GM12873 (cell line): ENCODE measurements at regions not wholly inside any gene's neighbourhood (a gene's known extent, or its start where the extent isn't known, plus 50 kb on each side); places are given as distances from the start of the nearest gene placed in this dataset.

ENCODE experiments used
- CTCF ChIP-seq: IDR thresholded peaks from 2 replicates; pipeline ENCODE4 v1.5.1; 2012; ENCODE audit warnings: low read depth, mild to moderate bottlenecking, moderate library complexity, low read length, control low read depth; ENCODE audit not compliant: insufficient read depth; ENCODE audit errors: missing control alignments

GRCh38 chr10:36236341-36236740 lies 594.2 kb upstream of the FZD8 start:
- no peak for TF ChIP-seq CTCF

GRCh38 chr10:36232935-36233334 lies 590.8 kb upstream of the FZD8 start:
- no peak for TF ChIP-seq CTCF

GRCh38 chr10:36224431-36224985 lies 582.4 kb upstream of the FZD8 start:
- no peak for TF ChIP-seq CTCF

- TF ChIP-seq CTCF, result no peak
Observed at GRCh38 chr10:36221101-36221500, 579.0 kb upstream of the FZD8 start.

GRCh38 chr10:36220151-36220550 lies 578.1 kb upstream of the FZD8 start:
- TF ChIP-seq CTCF, result no peak

GRCh38 chr10:36211856-36212255 lies 569.8 kb upstream of the FZD8 start:
- TF ChIP-seq CTCF, result no peak

GRCh38 chr10:36209480-36209879 lies 567.4 kb upstream of the FZD8 start:
- no peak for TF ChIP-seq CTCF
